ENCODE measurements at regions not wholly inside any gene's neighbourhood (a gene's known extent, or its start where the extent isn't known, plus 50 kb on each side); places are given as distances from the start of the nearest gene placed in this dataset.

GRCh38 chr11:100543386-100543785, 143.7 kb upstream of the ARHGAP42 start:
- Histone ChIP-seq H3K4me1 (ENCODE audit: insufficient read depth, low read length) (no peaks in the 10 kb centered on the region), H3K27ac (ENCODE audit: low read depth, low read length) (no peak overlapping the region), H3K4me2 (ENCODE audit: insufficient read depth, low read length) (no peak overlapping the region), H3K27me3 (ENCODE audit: insufficient read depth, low read length) (no peaks in the 10 kb centered on the region), H4K20me1 (ENCODE audit: insufficient read depth, low read length) (no peaks in the 10 kb centered on the region), H3K79me2 (ENCODE audit: insufficient read depth, low read length) (no peaks in the 10 kb centered on the region), H3K36me3 (ENCODE audit: insufficient read depth, low read length) (no peaks in the 10 kb centered on the region), H3K4me3 (ENCODE audit: insufficient read depth, low read length) (no peak overlapping the region), H3K9me3 (ENCODE audit: low read depth, low read length) (no peaks in the 10 kb centered on the region), H2AFZ (ENCODE audit: low read length) (no peak overlapping the region)
- TF ChIP-seq, protein P1, sequence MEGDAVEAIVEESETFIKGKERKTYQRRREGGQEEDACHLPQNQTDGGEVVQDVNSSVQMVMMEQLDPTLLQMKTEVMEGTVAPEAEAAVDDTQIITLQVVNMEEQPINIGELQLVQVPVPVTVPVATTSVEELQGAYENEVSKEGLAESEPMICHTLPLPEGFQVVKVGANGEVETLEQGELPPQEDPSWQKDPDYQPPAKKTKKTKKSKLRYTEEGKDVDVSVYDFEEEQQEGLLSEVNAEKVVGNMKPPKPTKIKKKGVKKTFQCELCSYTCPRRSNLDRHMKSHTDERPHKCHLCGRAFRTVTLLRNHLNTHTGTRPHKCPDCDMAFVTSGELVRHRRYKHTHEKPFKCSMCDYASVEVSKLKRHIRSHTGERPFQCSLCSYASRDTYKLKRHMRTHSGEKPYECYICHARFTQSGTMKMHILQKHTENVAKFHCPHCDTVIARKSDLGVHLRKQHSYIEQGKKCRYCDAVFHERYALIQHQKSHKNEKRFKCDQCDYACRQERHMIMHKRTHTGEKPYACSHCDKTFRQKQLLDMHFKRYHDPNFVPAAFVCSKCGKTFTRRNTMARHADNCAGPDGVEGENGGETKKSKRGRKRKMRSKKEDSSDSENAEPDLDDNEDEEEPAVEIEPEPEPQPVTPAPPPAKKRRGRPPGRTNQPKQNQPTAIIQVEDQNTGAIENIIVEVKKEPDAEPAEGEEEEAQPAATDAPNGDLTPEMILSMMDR (IDR thresholded peaks at IDR 0.05; ENCODE audit: extremely low read depth, low read depth, low read length): no peak
- no peak for DNase-seq (ENCODE audit: insufficient read length, low spot score, missing footprints)

DNA sequence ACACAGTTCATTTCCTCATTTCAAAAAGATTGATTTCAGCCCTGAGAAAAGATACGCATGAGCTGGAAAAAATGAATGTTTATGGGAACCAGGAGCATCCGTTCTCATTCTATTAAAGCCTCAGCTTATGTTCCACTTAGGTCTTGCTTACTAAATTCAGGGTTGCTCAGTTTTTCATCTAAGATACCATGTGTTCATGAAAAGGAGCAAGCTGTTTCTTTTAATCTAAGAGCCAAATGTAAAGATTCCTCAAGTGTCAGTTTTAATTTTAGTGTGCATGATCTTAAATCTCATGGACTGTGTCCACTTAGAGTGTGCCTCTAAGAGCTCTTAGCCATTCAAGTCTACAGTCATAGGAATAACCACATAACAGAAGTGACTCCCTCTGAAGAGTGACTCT, 141.5 kb upstream of the ARHGAP42 start:
- DNase-seq (ENCODE audit: insufficient read length, low spot score, missing footprints): no peak
- no peak overlapping the region for H3K4me3 ChIP-seq (ENCODE audit: insufficient read depth, low read length)
- no peaks in the 10 kb centered on the region for H4K20me1 ChIP-seq (ENCODE audit: insufficient read depth, low read length)
- no peaks in the 10 kb centered on the region for H3K9me3 ChIP-seq (ENCODE audit: low read depth, low read length)
- H3K27ac ChIP-seq (ENCODE audit: low read depth, low read length): no peak overlapping the region
- H3K27me3 ChIP-seq (ENCODE audit: insufficient read depth, low read length): no peaks in the 10 kb centered on the region
- H3K4me1 ChIP-seq (ENCODE audit: insufficient read depth, low read length): no peaks in the 10 kb centered on the region
- H3K79me2 ChIP-seq (ENCODE audit: insufficient read depth, low read length): no peaks in the 10 kb centered on the region
- no peak overlapping the region for H3K4me2 ChIP-seq (ENCODE audit: insufficient read depth, low read length)
- no peak overlapping the region for H2AFZ ChIP-seq (ENCODE audit: low read length)
- TF ChIP-seq, protein P1 (IDR thresholded peaks at IDR 0.05; ENCODE audit: extremely low read depth, low read depth, low read length): no peak
- H3K36me3 ChIP-seq (ENCODE audit: insufficient read depth, low read length): no peaks in the 10 kb centered on the region

DNA sequence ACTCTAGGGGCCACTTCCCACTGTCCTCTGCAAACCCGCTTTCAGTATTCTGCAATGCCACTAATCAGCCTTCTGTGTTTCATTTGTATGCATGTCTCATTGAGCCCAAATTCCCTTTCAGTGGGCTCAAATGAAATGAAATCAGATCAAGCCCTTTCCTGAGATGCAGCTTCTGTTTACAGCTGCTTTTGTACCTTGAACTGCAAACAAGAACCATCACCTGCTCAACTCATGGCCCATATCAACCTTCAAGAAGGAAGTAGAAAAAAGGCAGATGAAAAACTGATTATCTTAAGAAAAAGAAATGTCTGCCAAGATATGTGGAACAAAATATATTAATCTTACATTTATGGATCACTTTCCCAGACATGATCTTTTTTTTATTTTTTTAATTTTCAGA, 141.1 kb upstream of the ARHGAP42 start:
- DNase-seq (ENCODE audit: insufficient read length, low spot score, missing footprints): no peak
- TF ChIP-seq, protein P1 (IDR thresholded peaks at IDR 0.05; ENCODE audit: extremely low read depth, low read depth, low read length): no peak
- H3K9me3 ChIP-seq (ENCODE audit: low read depth, low read length): no peaks in the 10 kb centered on the region
- H3K4me3 ChIP-seq (ENCODE audit: insufficient read depth, low read length): no peak overlapping the region
- H4K20me1 ChIP-seq (ENCODE audit: insufficient read depth, low read length): no peaks in the 10 kb centered on the region
- no peaks in the 10 kb centered on the region for H3K79me2 ChIP-seq (ENCODE audit: insufficient read depth, low read length)
- no peak overlapping the region for H3K4me2 ChIP-seq (ENCODE audit: insufficient read depth, low read length)
- no peaks in the 10 kb centered on the region for H3K27me3 ChIP-seq (ENCODE audit: insufficient read depth, low read length)
- H3K4me1 ChIP-seq (ENCODE audit: insufficient read depth, low read length): no peaks in the 10 kb centered on the region
- no peak overlapping the region for H2AFZ ChIP-seq (ENCODE audit: low read length)
- no peak overlapping the region for H3K27ac ChIP-seq (ENCODE audit: low read depth, low read length)
- no peaks in the 10 kb centered on the region for H3K36me3 ChIP-seq (ENCODE audit: insufficient read depth, low read length)

DNA sequence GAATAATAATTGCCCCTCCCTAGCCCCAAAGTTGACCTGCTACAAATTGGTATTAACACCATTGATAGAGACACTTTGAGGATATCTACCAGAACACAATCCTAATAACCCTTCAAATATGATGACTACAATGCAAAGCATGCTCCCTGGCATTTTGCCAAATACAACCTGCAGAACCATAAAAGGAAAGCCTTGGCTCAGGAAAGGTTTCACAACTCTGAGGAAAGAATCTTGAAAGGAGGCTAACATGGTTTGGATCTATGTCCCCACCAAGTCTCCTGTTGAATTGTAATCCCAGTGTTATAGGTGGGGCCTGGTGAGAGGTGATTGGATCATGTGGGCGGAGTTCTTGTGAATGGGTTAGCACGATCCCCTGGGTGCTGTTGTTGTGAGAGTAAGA, 140.4 kb upstream of the ARHGAP42 start:
- H3K9me3 ChIP-seq (ENCODE audit: low read depth, low read length): no peaks in the 10 kb centered on the region
- TF ChIP-seq, protein P1 (IDR thresholded peaks at IDR 0.05; ENCODE audit: extremely low read depth, low read depth, low read length): no peak
- no peak overlapping the region for H2AFZ ChIP-seq (ENCODE audit: low read length)
- DNase-seq (ENCODE audit: insufficient read length, low spot score, missing footprints): no peak
- H3K27ac ChIP-seq (ENCODE audit: low read depth, low read length): no peak overlapping the region
- H3K4me2 ChIP-seq (ENCODE audit: insufficient read depth, low read length): no peak overlapping the region
- H3K4me1 ChIP-seq (ENCODE audit: insufficient read depth, low read length): no peaks in the 10 kb centered on the region
- no peaks in the 10 kb centered on the region for H3K79me2 ChIP-seq (ENCODE audit: insufficient read depth, low read length)
- no peaks in the 10 kb centered on the region for H3K27me3 ChIP-seq (ENCODE audit: insufficient read depth, low read length)
- no peaks in the 10 kb centered on the region for H4K20me1 ChIP-seq (ENCODE audit: insufficient read depth, low read length)
- no peaks in the 10 kb centered on the region for H3K36me3 ChIP-seq (ENCODE audit: insufficient read depth, low read length)
- H3K4me3 ChIP-seq (ENCODE audit: insufficient read depth, low read length): no peak overlapping the region
